GM12878 (cell line): ENCODE measurements at regions not wholly inside any gene's neighbourhood (a gene's known extent, or its start where the extent isn't known, plus 50 kb on each side); places are given as distances from the start of the nearest gene placed in this dataset.

Experiments used
- ELK1 ChIP-seq: IDR thresholded peaks from 2 replicates; pipeline ENCODE4 v1.6.1; 2012; ENCODE audit warnings: low read depth, low read length, improper control_type of control experiment
- ESRRA ChIP-seq: IDR thresholded peaks from 2 replicates; pipeline ENCODE4 v1.6.1; 2012; ENCODE audit warnings: mild to moderate bottlenecking, low read length, improper control_type of control experiment
- IKZF2 ChIP-seq, 2 experiments: fragments of 450-650 bp; IDR thresholded peaks; 2 replicates each; pipeline ENCODE4 v1.6.1; 2017; ENCODE audit warnings: mild to moderate bottlenecking in 2 of 2, moderate library complexity in 2 of 2
- NR2C1 ChIP-seq: fragments of 450-650 bp; IDR thresholded peaks from 2 replicates; pipeline ENCODE4 v1.6.1; 2017; ENCODE audit warnings: antibody characterized with exemption, mild to moderate bottlenecking, moderate library complexity
- RB1 ChIP-seq: fragments of 450-650 bp; formaldehyde crosslinking; IDR thresholded peaks from 2 replicates; pipeline ENCODE4 v1.6.1; 2017; ENCODE audit warnings: mild to moderate bottlenecking, borderline replicate concordance
- SIX5 ChIP-seq: IDR thresholded peaks from 2 replicates; pipeline ENCODE4 v1.6.1; 2011; ENCODE audit warnings: mild to moderate bottlenecking, low read depth, low read length, moderate library complexity; ENCODE audit not compliant: severe bottlenecking
- ZNF687 ChIP-seq: fragments of 450-650 bp; IDR thresholded peaks from 2 replicates; pipeline ENCODE4 v1.6.1; 2017; ENCODE audit warnings: mild to moderate bottlenecking, moderate library complexity

GRCh38 chr5:173743641-173744343 is 127.3 kb upstream of the BOD1 start (continued):
- TF ChIP-seq ZNF687: peak; percentile 97
- TF ChIP-seq NR2C1: peak; percentile 38; the same call in 1 of the 2 replicates
- TF ChIP-seq IKZF2 (IDR thresholded peaks at IDR 0.05): peak; percentile 81 to 82
- TF ChIP-seq SIX5: no peak
- TF ChIP-seq ESRRA: no peak
- TF ChIP-seq RB1: peak; percentile 33; the same call in 1 of the 2 replicates
- no peak for TF ChIP-seq ELK1
